Natural killer cell (primary cell): ENCODE measurements at regions not wholly inside any gene's neighbourhood (a gene's known extent, or its start where the extent isn't known, plus 50 kb on each side); places are given as distances from the start of the nearest gene placed in this dataset.

Experiments used
- ATAC-seq, 3 donors: fragments of 150-1000 bp in 2 of 3; fragments of 200-7000 bp in 1 of 3; cut with Tn5 transposase; 1 replicate in 1 of 3; 2 replicates in 2 of 3; pipeline ENCODE4 v1.10.0; 2021; ENCODE audit warnings: mild to moderate bottlenecking in 2 of 3, moderate library complexity in 2 of 3
- DNase-seq, 2 donors: peaks; one replicate each; pipeline versions ENCODE4 v3.0.0 to v3.0.0-alpha.2; 2013 to 2021; ENCODE audit warnings: mixed read lengths in 1 of 2
- H3K27ac ChIP-seq: one replicate; pipeline ENCODE4 v1.5.1; 2013; ENCODE audit warnings: mild to moderate bottlenecking, low read length
- H3K27me3 ChIP-seq: one replicate; pipeline ENCODE4 v1.6.1; 2013; ENCODE audit warnings: low read length; ENCODE audit not compliant: control insufficient read depth, insufficient read depth
- H3K36me3 ChIP-seq: one replicate; pipeline ENCODE4 v1.6.1; 2013; ENCODE audit warnings: low read length; ENCODE audit not compliant: control insufficient read depth, insufficient read depth
- H3K4me1 ChIP-seq: one replicate; pipeline ENCODE4 v1.6.1; 2013; ENCODE audit warnings: low read length; ENCODE audit not compliant: control insufficient read depth, insufficient read depth
- H3K4me3 ChIP-seq: one replicate; pipeline ENCODE4 v1.5.1; 2013; ENCODE audit warnings: low read length
- H3K9me3 ChIP-seq: one replicate; pipeline ENCODE4 v1.6.1; 2013; ENCODE audit warnings: low read length; ENCODE audit not compliant: control insufficient read depth, insufficient read depth
- H3K27ac Mint-ChIP-seq, 2 donors: one replicate each; pipeline ENCODE4 v1.8.0; 2022; ENCODE audit warnings: mild to moderate bottlenecking in 2 of 2, mixed read lengths in 2 of 2, moderate library complexity in 1 of 2
- H3K27me3 Mint-ChIP-seq, 2 donors: one replicate each; pipeline ENCODE4 v1.8.0; 2022; ENCODE audit warnings: low read depth in 2 of 2, mixed read lengths in 2 of 2
- H3K36me3 Mint-ChIP-seq: one replicate; pipeline ENCODE4 v1.8.0; 2022; ENCODE audit warnings: mixed read lengths
- H3K4me1 Mint-ChIP-seq, 2 donors: one replicate each; pipeline ENCODE4 v1.8.0; 2022; ENCODE audit warnings: mixed read lengths in 2 of 2
- H3K4me3 Mint-ChIP-seq: one replicate; pipeline ENCODE4 v1.8.0; 2022; ENCODE audit warnings: mild to moderate bottlenecking, moderate library complexity, mixed read lengths
- H3K9me3 Mint-ChIP-seq, 2 donors: one replicate each; pipeline ENCODE4 v1.8.0; 2022; ENCODE audit warnings: mixed read lengths in 2 of 2
- WGBS: methylation state at CpG from one replicate; pipeline ENCODE4 v1.1.7; 2013; ENCODE audit warnings: missing lambda C conversion rate; ENCODE audit not compliant: insufficient coverage; 5-methylcytosine and 5-hydroxymethylcytosine counted together
- intact Hi-C: fragments of 100-400 bp; cut with micrococcal nuclease; formaldehyde crosslinking; loops from one replicate; pipeline ENCODE4 v1.14.2; 2022
- TF ChIP-seq, protein P1 (sequence below): fragments of 200-600 bp; IDR thresholded peaks from one replicate; pipeline ENCODE4 v1.8.0; 2022; ENCODE audit warnings: antibody characterized with exemption

DNA sequence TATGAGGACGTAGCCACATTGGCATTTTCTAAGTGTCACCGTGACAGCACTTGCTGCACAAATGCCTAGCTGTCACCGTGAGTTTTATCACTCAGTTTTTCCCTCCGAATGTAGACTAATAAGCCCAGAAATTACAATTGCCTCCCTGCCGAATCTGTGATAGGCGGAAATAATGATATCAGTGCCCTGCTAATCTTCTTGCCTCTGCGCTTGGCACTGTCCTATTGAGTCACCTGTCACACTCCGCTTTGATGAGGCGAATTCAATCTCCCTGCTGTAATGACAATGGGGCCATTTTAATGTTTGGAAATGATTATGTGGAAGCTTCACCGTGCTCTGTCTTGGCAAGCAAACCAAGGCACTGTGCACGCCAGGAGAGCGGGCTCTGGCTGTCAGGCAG, 112.8 kb downstream of the LINC00237 start:
- WGBS = 89% methylated on average over 12 of the region's 12 CpGs
- TF ChIP-seq, protein P1, sequence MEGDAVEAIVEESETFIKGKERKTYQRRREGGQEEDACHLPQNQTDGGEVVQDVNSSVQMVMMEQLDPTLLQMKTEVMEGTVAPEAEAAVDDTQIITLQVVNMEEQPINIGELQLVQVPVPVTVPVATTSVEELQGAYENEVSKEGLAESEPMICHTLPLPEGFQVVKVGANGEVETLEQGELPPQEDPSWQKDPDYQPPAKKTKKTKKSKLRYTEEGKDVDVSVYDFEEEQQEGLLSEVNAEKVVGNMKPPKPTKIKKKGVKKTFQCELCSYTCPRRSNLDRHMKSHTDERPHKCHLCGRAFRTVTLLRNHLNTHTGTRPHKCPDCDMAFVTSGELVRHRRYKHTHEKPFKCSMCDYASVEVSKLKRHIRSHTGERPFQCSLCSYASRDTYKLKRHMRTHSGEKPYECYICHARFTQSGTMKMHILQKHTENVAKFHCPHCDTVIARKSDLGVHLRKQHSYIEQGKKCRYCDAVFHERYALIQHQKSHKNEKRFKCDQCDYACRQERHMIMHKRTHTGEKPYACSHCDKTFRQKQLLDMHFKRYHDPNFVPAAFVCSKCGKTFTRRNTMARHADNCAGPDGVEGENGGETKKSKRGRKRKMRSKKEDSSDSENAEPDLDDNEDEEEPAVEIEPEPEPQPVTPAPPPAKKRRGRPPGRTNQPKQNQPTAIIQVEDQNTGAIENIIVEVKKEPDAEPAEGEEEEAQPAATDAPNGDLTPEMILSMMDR = no peak

DNA sequence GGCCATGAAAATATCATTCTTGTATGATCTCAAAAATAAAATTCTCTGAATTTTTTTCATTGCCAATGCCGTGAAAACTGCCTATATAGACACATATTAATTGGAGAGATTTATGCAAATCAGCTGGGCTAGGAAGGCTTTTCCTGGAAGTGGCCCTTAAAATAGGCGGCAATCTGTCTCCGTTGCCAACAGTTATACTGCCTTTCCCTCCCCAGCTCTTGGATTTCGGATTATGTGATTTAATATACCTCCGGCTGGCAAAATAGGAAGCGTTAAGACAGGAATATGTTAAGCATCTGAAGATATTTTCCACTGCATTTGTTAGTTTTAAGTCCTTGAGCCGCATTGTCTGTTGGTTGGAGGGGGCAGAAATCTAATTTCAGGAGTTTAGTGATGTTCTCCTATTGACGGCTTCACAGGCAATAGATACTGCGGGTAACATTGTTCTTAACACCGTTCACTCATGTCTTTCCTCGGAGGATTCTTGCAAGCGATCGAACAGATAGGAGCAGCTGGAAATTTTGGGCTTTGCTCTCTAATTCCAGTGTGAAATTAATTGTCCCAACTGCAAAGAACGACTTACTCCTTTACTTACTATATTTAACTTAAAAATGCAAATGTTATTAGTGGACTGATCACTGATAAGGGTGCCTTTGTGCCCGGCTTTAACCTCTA, 113.3 kb downstream of the LINC00237 start:
- ATAC-seq (no peak), DNase-seq (no peak)
- no peaks in the 10 kb centered on the region for H3K36me3 ChIP-seq
- Mint-ChIP-seq H3K9me3 (no peaks in the 10 kb centered on the region), H3K36me3 (no peaks in the 10 kb centered on the region), H3K4me1 (no peaks in the 10 kb centered on the region), H3K27me3 (peaks cover 3 to 21% of the 10 kb centered on the region in 2 donors), H3K27ac (no peak overlapping the region), H3K4me3 (no peak overlapping the region)
- intact Hi-C loops = no loop called here
- H3K27ac ChIP-seq = no peak overlapping the region
- TF ChIP-seq, protein P1 = no peak
- H3K9me3 ChIP-seq = no peaks in the 10 kb centered on the region
- no peaks in the 10 kb centered on the region for H3K27me3 ChIP-seq
- H3K4me3 ChIP-seq = no peak overlapping the region
- no peaks in the 10 kb centered on the region for H3K4me1 ChIP-seq
- WGBS = 91% methylated on average over 13 of the region's 15 CpGs

More for the DNA sequence above, 112.8 kb downstream of the LINC00237 start:
- DNase-seq (no peak), ATAC-seq (no peak)
- Histone ChIP-seq H3K27ac (no peak overlapping the region), H3K4me3 (no peak overlapping the region), H3K9me3 (no peaks in the 10 kb centered on the region), H3K36me3 (no peaks in the 10 kb centered on the region), H3K27me3 (no peaks in the 10 kb centered on the region), H3K4me1 (no peaks in the 10 kb centered on the region)
- intact Hi-C loops = no loop called here
- Mint-ChIP-seq H3K27me3 (peaks cover 3 to 21% of the 10 kb centered on the region in 2 donors), H3K27ac (no peak overlapping the region), H3K4me1 (no peaks in the 10 kb centered on the region), H3K4me3 (no peak overlapping the region), H3K36me3 (no peaks in the 10 kb centered on the region), H3K9me3 (no peaks in the 10 kb centered on the region)

DNA sequence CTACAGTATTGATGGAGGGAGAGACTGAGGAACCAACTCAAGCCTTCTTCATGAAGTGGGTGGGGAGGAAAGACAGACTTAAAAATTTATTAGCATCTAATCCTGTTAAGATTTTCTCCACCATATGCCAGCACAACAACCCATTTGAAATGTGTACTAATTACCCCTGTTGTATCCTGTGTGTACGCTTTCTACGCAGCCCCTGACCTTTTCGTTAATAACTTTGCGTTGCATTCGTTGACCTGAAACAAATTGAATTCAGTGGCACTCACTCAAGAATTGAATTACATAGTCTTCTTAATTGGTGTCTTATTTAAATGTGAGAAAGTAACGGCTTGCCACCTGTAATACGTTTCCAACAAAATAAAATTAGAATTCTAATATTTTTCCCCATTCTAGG, 113.9 kb downstream of the LINC00237 start:
- Histone ChIP-seq H3K27ac (no peak overlapping the region), H3K4me1 (no peaks in the 10 kb centered on the region), H3K4me3 (no peak overlapping the region), H3K9me3 (no peaks in the 10 kb centered on the region), H3K36me3 (no peaks in the 10 kb centered on the region), H3K27me3 (no peaks in the 10 kb centered on the region)
- Mint-ChIP-seq H3K27me3 (peaks cover 3 to 16% of the 10 kb centered on the region in 2 donors), H3K9me3 (no peaks in the 10 kb centered on the region), H3K36me3 (no peaks in the 10 kb centered on the region), H3K4me3 (no peak overlapping the region), H3K4me1 (no peaks in the 10 kb centered on the region), H3K27ac (no peak overlapping the region)
- ATAC-seq = no peak
- TF ChIP-seq, protein P1 = no peak
- intact Hi-C loops = no loop called here
- DNase-seq = no peak
- WGBS = 97% methylated on average over 5 of the region's 7 CpGs

DNA sequence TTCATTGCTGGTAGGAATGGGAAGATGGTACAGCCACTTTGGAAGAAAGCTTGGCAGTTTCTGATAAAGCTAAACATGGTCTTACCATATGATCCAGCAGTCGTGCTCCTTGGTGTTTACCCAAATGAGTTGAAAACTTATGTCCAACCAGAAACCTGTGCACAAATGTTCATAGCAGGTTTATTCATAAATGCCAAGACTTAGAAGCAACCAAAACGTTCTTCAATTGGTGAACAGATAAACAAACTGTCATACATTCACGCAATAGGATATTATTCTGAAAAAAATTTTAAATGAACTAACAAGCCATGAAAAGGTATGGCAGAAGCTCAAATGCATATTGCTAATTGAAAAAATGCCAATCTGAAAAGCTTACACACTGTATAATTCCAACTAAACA, 117.1 kb downstream of the LINC00237 start:
- H3K9me3 Mint-ChIP-seq = no peaks in the 10 kb centered on the region
- no peak overlapping the region for H3K4me3 Mint-ChIP-seq
- H3K36me3 Mint-ChIP-seq = no peaks in the 10 kb centered on the region
- H3K27ac Mint-ChIP-seq = no peak overlapping the region
- Histone ChIP-seq H3K27ac (no peak overlapping the region), H3K4me1 (no peaks in the 10 kb centered on the region), H3K27me3 (no peaks in the 10 kb centered on the region), H3K36me3 (no peaks in the 10 kb centered on the region), H3K4me3 (no peak overlapping the region), H3K9me3 (no peaks in the 10 kb centered on the region)
- ATAC-seq (no peak), DNase-seq (no peak)
- intact Hi-C loops = no loop called here
- WGBS = 59% methylated on average over 2 of the region's 3 CpGs
- TF ChIP-seq, protein P1 = no peak
- H3K4me1 Mint-ChIP-seq = no peaks in the 10 kb centered on the region
- peaks cover 2 to 26% of the 10 kb centered on the region in 2 donors for H3K27me3 Mint-ChIP-seq
